Head of caudate nucleus (tissue), 42 donors: ENCODE measurements at regions not wholly inside any gene's neighbourhood (a gene's known extent, or its start where the extent isn't known, plus 50 kb on each side); places are given as distances from the start of the nearest gene placed in this dataset.
A peak's percentile ranks its signal among the peaks of the same experiment; 100 is the strongest.
"Not testable (repeated sequence)": the region's sequence is repeated elsewhere in the genome, so short reads cannot be mapped to it uniquely, and the experiment has no call there.

Source experiments
- DNase-seq, 42 donors: peaks; one replicate each; pipeline versions ENCODE4 v3.0.0 to v3.0.0-alpha.2; 2020 to 2021; ENCODE audit warnings: mixed read lengths in 7 of 42
- intact Hi-C: fragments of 100-400 bp; cut with DNase I; formaldehyde crosslinking; loops from one replicate; pipeline ENCODE4 v1.15.0; 2022

DNA sequence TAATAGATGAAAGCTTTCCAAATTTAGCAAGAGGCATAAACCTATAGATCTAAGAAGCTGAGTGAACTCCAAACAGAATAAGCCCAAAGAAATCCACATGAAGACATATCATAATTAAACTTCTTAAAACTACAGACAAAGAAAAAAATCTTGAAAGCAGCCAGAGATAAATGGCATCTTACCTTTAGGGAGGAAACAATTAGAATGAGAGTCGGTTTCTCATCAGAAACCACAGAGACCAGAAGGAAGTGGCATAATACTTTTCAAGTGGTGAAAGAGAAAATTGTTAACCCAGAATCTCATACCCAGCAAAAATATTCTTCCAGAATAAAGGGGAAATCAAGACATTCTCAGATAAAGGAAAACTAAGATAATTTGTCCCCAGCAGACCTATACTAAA, 98.9 kb upstream of the NANOS1 start:
- no peak for DNase-seq
- intact Hi-C loops: no loop called here

DNA sequence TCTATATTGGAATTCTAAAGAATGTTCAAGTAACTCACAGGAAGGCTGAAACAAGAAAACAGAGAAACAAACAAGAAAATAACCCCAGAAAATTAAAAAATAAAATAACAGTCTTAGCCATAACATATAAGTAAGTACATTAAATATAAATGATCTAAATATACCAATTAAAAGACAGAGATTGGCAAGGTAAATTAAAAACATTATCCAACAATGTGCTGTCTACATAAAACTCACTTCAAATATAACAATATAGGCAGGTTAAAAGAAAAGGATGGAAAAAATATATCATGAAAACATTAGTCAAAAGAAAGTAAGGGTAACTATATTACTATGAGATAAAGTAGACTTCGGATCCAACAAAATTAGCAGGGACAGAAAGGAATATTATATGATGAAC, 98.1 kb upstream of the NANOS1 start:
- no peak for DNase-seq
- intact Hi-C loops: no loop called here

DNA sequence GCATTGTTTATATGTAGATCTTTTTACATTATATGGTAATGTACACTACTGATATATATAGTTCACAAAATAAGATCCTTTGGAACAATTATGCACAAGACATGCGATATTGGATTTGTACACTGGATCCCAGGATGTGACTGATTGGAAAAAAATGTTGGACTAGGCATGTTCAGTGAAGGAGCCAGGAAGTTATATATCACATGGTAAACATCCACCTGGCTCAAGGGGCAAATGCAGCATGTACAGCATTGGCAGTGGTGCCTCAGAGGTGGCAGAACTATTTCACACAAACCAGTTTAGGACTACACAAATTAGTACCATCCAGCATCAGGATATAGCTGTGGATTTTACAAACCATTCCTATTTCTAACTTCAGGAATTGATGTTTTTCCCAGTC, 97.4 kb upstream of the NANOS1 start:
- intact Hi-C loops: not testable (repeated sequence)
- peak in 1 of 42 donors; percentile 10 for DNase-seq

GRCh38 chr10:118937226-118937625, 92.3 kb upstream of the NANOS1 start:
- intact Hi-C loops: no loop called here

GRCh38 chr10:118939211-118940007, 90.1 kb upstream of the NANOS1 start:
- intact Hi-C loops: no loop called here

More at GRCh38 chr10:118937226-118937625, 92.3 kb upstream of the NANOS1 start:
- no peak for DNase-seq

GRCh38 chr10:118940386-118940785, 89.1 kb upstream of the NANOS1 start:
- intact Hi-C loops: no loop called here
- DNase-seq: no peak

More at GRCh38 chr10:118939211-118940007, 90.1 kb upstream of the NANOS1 start:
- DNase-seq: no peak

DNA sequence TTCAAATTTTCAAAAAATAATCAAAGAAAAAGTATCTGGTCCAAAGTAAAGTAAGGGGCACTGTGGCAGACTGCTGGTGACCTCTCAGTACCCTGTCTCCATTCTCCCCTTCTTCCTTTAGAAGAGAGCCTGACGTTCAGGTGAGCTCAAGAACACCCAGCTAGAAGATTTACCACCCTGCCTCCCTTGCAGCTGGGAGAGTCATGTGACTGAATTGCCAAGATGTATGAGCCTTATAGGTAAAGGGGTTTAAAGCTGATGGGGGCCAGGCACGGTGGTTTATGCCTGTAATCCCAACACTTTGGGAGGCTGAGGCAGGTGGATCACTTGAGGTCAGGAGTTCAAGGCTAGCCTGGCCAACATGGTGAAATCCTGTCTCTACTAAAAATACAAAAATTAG, 86.3 kb upstream of the NANOS1 start:
- intact Hi-C loops: no loop called here

GRCh38 chr10:118944959-118945633, 84.4 kb upstream of the NANOS1 start:
- intact Hi-C loops: no loop called here
- no peak for DNase-seq

More for the DNA sequence above, 86.3 kb upstream of the NANOS1 start:
- DNase-seq: peak in 1 of 42 donors; percentile 28

GRCh38 chr10:118948786-118949185, 80.7 kb upstream of the NANOS1 start:
- peak in 2 of 42 donors; percentile 35 for DNase-seq
- intact Hi-C loops: no loop called here

DNA sequence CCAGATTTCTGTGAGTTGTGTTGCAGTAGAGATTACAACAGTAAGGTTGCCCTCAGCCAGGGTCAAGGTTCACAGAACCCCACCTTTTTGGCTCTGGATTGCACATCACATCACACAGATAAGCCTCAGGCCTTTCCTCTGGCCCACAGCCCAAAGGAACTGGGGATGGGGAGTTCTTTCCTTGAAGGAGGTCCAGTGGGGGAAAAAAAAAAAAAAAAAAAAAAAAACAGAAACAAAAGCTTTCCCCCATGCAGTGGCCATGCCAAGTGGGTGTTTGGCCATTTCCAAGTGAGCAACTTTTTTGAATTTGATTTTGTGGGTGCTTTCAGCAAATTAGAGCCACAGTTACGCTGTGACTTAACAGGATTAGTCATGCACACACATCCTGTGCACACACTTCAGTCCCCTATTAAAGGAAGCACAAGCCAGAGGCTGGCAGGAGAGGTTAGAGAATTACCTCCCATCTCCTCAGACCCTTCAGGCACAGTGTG, 79.3 kb upstream of the NANOS1 start:
- intact Hi-C loops: no loop called here
- peak in 2 of 42 donors; percentile 29 to 34 for DNase-seq

DNA sequence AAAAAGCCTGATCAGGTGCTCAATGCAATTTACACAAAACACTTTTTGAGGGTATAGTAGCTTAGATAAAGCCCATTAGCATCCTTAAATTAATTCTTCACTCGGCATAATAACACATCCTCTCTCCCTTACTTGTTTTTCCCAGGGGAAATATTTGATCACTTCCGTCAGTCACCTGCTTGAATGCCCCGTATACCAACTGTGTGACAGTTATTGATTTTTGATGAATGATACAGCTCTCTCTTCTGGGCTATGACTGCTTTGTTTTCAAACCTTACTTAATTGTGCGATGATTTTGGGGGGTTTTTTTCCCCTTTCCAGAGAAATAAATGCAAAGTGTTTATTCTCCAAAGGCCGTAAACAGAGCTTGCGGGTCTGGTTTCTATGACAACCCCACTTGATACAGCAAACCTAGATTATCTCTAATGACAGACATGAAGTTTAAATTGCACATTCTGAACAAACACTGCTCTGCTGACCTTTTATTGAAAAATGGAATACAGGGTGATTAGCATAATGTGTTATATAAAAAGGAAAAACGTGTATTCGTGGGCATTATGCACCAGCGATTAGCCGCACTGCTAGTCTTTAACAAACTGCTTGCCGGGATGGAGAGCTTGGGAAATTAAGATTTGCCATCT, 78.4 kb upstream of the NANOS1 start:
- intact Hi-C loops: no loop called here
- peak in 1 of 42 donors; percentile 29 for DNase-seq

GRCh38 chr10:118952493-118953295, 76.8 kb upstream of the NANOS1 start:
- peak in 1 of 42 donors; percentile 21 for DNase-seq
- intact Hi-C loops: no loop called here

DNA sequence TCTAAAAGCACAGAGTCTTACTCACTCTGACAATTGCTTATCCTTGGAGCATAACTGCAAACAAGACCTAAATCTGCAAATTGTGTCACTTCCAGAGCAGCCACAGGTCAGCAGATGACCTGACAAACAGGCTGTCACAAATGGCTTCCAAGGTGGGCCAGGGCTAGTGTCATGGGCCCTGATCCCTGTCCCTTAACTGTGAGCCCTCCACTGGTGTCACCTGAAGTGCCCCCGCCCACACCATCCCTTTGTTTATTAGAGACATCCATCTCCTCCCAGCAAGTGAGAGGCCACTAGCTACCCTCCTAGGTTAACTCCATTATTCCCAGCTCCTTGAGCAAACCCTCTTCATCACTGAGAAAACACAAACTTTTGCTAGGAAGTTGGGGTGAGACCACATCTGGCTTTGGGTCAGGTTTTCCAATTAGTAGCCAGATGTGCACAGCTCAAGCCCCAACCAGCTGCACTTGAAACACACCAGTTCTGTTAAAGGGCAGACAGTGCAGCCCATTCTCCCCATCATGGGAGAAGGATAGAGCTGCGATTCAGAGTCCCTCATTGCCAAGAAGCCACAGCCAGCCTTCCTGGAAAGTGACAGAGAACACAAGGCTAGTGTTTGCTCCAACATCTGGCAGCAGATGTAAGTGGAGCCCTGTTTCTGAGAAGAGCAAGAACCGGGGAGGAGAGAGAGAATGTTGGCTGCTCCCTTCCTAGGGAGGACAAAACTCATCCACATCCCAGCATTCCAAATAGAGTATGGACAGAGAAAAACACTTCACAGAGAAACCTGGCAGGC, 75.7 kb upstream of the NANOS1 start:
- peak in 28 of 42 donors; percentile 17 to 76 (median 44) for DNase-seq
- intact Hi-C loops: no loop called here

GRCh38 chr10:118955531-118955930, 74.0 kb upstream of the NANOS1 start:
- intact Hi-C loops: no loop called here
- DNase-seq: peak in 2 of 42 donors; percentile 7 to 26

DNA sequence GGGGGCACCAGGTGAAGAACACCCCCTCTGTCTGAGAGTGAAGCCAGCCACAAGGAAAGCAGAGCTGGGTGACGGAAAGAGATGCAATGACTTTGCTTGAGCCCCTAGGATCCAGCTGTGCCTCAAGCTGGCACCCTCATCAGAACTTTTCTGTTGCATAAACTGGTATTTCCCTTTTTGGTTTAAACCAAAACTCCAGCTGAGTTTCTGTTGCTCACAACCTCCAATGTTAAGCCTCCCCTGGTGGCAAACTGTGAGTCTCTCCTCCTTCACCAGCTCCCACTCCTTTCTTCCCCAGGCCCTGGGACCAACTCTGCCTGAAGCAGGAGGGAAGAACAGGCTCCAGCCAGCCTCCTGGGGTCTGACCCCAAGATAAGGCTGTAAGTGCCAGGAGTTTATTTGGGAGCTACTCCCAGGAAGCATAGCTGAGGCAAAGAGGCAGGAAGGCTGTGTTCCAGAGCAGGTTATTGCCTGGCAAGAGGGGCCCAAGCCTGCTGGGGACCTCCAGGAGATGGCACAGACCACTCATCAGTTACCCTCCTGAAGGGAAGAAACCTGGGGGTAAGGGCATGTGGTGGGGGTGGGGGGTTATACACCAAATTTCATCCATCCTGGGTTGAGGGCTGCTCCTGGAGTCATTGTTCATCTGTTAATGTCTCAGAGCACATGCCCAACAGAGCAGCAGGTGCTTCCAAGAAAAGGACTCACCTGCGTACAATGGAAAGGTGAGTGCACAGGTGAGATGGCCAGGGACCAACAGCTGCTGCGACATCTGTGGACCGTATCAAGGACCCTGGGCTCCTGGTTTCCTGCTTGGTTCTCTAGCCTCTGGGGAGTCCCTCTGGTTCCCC, 73.3 kb upstream of the NANOS1 start:
- intact Hi-C loops: no loop called here
- peak in 2 of 42 donors; percentile 10 to 22 for DNase-seq

- intact Hi-C loops: no loop called here
These were observed 72.6 kb upstream of the NANOS1 start for GRCh38 chr10:118956802-118957442.

DNA sequence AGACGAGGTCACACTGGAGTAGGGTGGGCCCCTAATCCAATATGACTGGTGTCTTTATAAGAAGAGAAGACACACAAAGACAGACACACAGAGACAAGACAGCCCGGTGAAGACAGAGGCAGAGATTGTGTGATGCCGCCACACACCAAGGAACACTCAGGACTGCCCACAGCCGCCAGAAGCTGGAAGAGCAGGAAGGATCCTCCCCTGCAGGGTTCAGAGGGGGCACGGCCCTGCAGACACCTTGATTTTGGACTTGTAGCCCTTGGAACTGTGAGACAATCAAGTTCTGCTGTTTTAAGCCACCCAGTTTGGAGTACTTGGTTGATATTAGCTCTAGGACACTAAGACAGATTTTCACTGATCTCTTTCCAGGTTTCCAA, 72.1 kb upstream of the NANOS1 start:
- intact Hi-C loops: no loop called here
- DNase-seq: peak in 3 of 42 donors; percentile 2 to 6 (median 4)

More at GRCh38 chr10:118956802-118957442, 72.6 kb upstream of the NANOS1 start:
- DNase-seq: peak in 2 of 42 donors; percentile 31 to 40
